A172 (cell line): ENCODE measurements at regions not wholly inside any gene's neighbourhood (a gene's known extent, or its start where the extent isn't known, plus 50 kb on each side); places are given as distances from the start of the nearest gene placed in this dataset.
A peak's percentile ranks its signal among the peaks of the same experiment; 100 is the strongest.
"Not testable (repeated sequence)": the region's sequence is repeated elsewhere in the genome, so short reads cannot be mapped to it uniquely, and the experiment has no call there.

Experiments used
- DNase-seq: peaks from one replicate; pipeline ENCODE4 v3.0.0-alpha.2; 2015; ENCODE audit warnings: low spot score

GRCh38 chr2:150214626-150215025 is 272.8 kb downstream of the RND3 start:
- no peak for DNase-seq

GRCh38 chr2:150212722-150213171 is 274.7 kb downstream of the RND3 start:
- no peak for DNase-seq

- DNase-seq, result no peak
These were observed 276.3 kb downstream of the RND3 start for GRCh38 chr2:150211164-150211631.

- no peak for DNase-seq
These were observed 277.7 kb downstream of the RND3 start for GRCh38 chr2:150209746-150210145.

- DNase-seq, result no peak
These were observed 278.8 kb downstream of the RND3 start for GRCh38 chr2:150208689-150209088.

- DNase-seq, result no peak
These were observed 279.5 kb downstream of the RND3 start for GRCh38 chr2:150207979-150208378.

- DNase-seq, result no peak
These were observed 283.0 kb downstream of the RND3 start for GRCh38 chr2:150204451-150204850.

- DNase-seq, result not testable (repeated sequence)
These were observed 292.7 kb downstream of the RND3 start for GRCh38 chr2:150194816-150195215.

- no peak for DNase-seq
These were observed 294.8 kb downstream of the RND3 start for GRCh38 chr2:150192701-150193100.

- peak; percentile 58 for DNase-seq
These were observed 296.1 kb downstream of the RND3 start for GRCh38 chr2:150191349-150191748.

GRCh38 chr2:150190546-150190945 is 296.9 kb downstream of the RND3 start:
- no peak for DNase-seq

- no peak for DNase-seq
These were observed 298.7 kb downstream of the RND3 start for GRCh38 chr2:150188800-150189199.

- DNase-seq, result peak; percentile 43
These were observed 299.3 kb downstream of the RND3 start for GRCh38 chr2:150188177-150188576.

- DNase-seq, result peak; percentile 42
These were observed 304.8 kb downstream of the RND3 start for GRCh38 chr2:150182566-150183235.

GRCh38 chr2:150178591-150178990 is 308.9 kb downstream of the RND3 start:
- no peak for DNase-seq

GRCh38 chr2:150174971-150175421 is 312.5 kb downstream of the RND3 start:
- DNase-seq, result no peak

GRCh38 chr2:150174056-150174805 is 313.2 kb downstream of the RND3 start:
- DNase-seq, result no peak

GRCh38 chr2:150171065-150171548 is 316.4 kb downstream of the RND3 start:
- no peak for DNase-seq

GRCh38 chr2:150169237-150169629 is 318.2 kb downstream of the RND3 start:
- DNase-seq, result no peak

- DNase-seq, result no peak
These were observed 318.8 kb downstream of the RND3 start for GRCh38 chr2:150168595-150169236.

GRCh38 chr2:150167711-150168110 is 319.8 kb downstream of the RND3 start:
- peak; percentile 86 for DNase-seq

GRCh38 chr2:150166313-150167051 is 321.0 kb downstream of the RND3 start:
- peak; percentile 93 for DNase-seq
